ENCODE measurements at regions not wholly inside any gene's neighbourhood (a gene's known extent, or its start where the extent isn't known, plus 50 kb on each side); places are given as distances from the start of the nearest gene placed in this dataset.
A peak's percentile ranks its signal among the peaks of the same experiment; 100 is the strongest.

DNA sequence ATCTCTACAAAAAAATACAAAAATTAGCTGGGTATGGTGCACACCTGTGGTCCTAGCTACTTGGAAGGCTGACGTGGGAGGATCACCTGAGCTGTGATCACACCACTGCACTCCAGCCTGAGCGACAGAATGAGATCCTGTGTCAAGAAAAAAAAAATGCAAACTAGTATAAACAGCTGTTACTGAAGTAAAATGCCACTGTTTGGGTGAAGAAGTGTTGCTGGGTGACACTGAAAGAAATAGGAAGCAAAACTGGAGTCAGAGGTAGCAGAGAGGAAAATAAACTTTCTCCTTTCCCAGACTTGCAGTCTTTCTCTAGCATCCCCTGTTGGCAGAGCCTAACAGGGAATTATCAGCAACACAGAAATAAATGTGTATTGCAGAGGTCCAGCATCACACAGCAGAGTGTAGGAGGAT is 241.2 kb upstream of the PREP start:
- DNase-seq, result peak in 1 of 2 donors; percentile 12

DNA sequence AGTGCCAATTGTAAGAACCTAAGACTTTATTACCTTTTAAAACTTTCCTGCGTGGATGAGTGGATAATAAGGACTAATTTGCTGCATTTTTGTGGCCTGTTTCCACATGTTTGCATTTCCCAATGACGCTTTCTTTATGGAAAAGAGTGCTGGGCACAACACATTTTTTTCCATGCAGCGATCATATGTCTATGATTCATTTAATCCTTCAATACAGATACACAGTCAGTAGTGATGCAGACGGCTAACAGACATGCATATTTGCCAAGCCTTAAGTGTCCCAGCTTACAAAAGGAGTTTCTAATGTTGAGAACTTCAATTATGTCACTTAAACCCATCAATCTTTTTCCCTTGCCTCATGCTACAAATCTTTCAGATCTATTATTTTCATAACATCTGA is 239.8 kb upstream of the PREP start:
- DNase-seq, result no peak

DNA sequence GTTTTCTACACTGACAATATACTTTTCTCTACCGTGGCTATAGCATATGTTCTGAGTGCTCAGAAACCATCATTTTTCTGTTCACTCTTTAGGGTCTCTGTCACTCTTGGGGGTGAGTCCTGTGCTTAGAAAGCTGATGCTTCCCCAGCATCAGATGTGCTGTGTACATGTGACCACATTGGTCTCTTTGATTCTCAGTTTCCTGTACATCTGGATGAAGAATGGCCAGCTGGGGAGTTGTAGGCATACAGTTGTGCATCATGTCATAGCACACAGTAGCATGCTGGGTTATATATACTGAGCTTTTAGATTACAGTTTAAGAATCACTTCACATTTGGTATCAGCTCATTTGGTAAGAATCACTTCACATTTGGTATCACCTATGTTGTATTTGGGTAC is 238.6 kb upstream of the PREP start:
- DNase-seq, result no peak

DNA sequence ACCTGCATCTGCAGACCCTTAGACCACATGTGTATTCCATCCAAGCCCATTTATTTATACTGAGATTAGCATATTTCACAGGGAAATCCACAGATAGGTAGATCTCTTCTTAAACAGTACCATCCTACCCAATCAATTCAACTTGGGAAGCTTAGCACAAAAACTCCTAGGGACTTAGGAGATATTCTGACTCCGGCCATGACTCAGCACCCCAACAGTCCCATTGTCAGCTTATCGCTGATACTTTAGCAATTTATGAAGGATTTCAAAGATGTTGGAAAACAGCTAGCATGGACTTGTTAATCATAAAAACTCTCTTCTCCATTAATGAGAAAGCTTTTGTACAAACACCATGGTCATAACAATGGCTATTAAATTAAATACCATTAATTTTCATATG is 236.2 kb upstream of the PREP start:
- DNase-seq, result no peak

DNA sequence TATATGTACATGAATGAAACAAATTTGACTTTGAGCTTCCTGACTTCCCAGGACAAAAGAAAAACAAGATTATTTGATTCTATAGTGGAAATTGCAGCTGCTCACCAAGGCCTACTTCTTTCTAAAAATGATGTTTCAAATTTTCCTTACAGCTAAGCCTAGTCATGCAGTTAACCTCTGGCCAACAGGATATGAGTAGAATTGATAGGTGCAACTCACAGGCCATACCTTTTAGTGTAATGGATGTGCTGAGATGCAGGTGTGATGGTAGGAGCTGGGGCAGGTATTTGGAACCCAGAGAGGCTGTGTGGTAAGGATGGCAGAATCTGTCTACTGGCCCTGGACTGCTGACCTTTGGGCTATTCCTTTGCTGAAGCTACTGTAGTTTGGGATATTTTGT is 230.9 kb upstream of the PREP start:
- DNase-seq, result no peak

DNA sequence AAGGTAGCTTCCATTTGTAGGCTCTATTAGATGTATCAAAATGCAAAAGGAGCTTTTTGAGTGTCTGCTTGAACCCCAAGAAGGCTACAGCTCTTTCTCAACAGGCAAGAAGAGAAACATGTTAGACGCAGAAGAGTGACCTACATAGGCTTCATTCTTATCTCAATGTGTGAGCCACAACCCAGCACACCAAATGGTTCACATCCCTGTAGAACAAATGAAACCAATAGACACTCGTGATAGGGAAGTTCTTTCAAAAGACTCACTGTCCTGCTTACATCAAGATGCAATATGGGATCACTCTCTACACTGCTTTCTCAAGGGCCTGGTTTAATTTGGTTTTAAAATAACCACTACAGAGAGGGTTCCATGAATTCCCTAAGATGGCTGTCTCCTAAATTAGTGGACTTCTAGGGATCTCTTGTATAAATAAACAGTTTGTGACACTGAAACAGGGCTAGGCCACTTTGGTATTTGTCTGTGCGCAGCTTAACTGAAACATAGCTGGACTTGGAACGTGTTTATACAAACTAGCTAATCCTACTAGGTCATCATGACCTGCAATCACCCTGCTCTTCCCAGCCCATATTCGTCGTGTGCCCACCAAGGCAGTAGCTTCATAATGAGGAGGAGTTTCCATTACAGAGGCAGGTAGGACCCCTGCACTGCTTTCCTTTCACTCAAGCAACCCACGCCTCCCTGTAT is 225.4 kb upstream of the PREP start:
- no peak for DNase-seq

DNA sequence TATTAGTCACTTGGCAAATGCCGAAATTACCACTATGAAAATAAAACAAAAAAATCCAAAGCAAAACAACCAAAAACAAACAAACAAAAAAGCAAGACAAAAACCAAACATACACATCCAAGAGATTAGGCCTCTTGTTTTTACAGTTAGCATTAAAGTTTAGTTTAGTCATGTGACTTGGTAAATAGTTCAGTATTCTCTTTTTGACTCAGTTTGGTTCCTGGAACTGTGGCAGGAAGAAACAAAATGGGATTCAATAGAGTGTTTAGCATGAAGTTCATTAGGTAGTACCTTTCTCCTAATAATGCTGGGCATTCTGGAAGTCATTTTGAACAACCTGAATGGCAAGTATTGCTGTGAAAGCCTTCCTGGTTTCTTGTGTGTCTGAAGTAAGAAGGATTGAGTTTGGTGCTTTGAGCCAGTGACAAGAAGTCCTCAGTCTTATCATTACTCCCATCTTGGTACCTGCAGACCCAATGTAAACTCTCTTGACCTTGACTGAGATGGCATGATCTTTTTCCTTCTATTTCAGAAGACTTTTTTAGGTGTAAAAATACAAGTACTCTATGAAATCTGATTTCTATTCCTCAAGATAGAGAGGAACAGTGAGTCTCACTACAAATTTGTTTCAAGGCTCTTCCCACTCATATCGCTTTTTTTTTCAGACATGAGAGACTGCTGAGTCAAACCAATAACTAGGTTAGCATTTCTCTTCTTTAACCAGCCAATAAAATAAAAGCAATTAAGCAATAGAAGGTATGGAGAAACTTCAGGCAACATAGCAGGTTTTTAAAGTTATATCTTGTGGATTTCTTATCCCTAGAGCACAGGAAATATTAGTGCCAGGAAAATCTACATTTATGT is 223.6 kb upstream of the PREP start:
- DNase-seq, result no peak

DNA sequence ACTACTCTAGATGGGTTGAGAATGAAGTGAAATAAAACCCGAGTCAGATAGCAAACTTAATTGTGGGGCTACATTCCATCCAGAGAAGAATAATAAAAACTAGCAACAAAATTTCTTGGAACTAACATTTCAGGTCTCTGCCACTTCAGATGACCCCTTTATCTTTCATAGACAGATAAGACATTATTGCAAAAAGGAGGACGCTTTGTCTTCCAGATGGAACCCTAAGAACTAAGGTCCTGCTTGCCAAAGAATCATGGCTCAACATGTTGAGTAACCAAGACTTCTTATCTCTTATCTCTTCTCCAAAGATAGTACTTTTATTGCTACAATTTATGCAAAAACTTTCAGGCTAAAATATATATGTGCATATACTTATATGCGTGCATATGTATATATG is 221.1 kb upstream of the PREP start:
- no peak for DNase-seq

DNA sequence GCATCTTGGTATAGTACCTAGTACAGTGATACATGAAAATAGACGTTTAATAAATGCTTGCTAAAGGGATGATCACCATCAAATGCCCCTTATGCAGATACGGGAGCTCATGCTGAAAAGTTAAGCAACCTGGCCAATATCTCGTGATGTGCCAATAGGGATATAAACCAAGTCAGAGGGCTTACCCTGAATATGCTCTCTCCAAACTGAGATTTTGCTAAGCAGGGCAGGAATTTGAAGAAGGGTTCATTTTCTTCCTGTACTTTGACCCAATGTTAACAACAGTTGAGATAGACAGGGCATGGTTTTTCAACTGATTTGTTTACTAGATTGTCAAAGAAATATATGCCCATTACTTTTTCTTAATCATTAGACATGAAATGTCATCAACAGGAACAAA is 219.3 kb upstream of the PREP start:
- no peak for DNase-seq

DNA sequence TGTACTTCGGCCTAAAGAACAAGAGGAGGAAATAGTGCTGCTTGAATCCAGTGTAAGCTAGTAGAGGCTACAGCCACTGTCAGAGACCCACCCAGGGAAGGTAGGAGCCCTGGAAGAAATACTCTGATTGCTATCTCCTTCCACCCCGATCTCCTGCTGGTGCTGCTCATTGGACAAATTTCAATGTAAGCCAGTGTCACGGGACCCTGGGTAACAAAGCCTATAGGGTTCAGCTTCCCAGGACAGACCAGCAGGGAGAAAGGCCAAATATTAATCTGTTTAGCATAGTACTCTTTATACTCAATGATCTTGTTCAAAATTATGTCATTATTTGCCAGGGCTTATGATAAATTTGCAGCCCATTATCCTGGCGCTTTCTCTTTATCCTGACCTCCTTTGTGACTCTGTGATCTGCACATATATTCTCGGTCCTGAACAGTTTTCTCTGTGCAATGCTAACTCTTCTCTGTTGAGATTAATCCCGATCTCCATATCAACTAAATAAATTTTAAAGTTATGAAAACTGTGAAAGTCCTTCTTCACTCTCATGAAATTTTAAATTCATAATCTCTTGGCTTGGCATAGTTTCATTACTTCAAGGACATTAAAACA is 218.8 kb upstream of the PREP start:
- no peak for DNase-seq

DNA sequence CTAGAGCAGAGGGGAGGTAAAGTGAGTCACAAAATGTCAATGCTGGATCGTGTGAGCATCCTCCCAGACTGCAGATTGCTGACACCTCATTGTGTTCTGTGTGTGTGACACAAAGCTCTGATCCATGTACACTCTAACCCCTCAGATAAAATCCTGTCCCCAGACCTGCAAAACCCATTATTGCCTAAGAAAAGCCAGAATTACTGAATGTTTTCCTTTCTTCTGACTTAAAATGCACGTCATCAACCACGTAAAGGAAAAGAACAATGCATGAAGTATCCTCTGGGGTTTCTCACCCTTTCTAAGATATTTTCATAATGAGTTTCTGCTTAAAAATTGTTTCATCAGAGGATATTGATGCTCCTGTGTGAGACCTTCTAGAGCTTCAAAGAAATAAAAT is 218.0 kb upstream of the PREP start:
- DNase-seq, result no peak

DNA sequence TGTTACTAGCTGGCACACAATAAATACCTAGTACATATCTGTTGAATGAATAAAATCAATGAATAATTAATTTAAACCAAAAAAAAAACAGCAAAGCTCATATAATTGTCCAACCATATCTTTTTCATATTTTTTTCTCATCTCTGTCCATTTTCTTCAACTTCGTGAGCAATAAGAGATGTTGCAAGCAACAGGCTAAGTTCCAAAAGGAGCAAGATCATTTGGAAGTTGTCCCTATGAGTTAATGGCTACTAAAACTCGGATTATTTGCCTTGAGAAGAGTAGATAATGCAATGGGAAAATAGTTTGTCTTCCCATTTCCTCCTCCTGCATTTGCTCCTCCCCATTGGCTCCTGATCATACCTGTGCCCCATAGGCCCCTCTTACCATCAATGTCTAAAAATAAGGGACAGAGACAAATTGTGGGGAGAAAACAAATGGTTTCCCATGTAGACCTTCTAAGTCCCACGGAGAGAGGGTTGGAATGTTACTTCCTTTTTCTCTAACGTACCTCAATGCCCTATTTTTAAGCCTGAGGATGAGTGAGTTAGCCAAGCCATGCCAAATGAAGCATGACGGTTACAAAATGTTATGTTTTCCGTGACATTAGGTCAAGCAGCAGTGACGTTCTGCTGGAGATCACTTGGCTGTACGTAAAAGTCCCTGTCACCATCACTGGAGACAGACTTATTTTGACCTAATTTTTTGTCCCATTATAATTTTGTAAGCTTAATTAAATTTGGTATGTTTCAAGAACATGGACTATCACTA is 217.3 kb upstream of the PREP start:
- DNase-seq, result no peak

DNA sequence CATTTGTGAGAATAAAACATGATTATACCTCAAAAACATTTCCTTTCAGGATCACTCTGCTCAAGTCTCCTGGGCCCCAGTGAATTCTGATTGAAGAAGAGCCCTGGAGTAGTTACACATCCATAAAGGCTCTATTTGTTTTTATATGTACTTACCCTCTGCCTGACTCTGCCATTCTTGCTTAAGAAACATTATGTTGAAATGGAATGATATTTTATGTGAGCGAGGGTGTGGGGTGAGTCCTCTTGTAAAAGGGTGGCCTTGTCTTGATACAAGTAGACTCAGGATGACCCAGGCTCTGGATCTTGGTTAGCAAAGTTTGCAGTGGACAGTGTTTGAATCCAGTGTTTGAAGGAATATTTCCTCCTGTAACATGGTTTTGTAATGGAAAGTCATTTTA is 215.4 kb upstream of the PREP start:
- DNase-seq, result no peak

DNA sequence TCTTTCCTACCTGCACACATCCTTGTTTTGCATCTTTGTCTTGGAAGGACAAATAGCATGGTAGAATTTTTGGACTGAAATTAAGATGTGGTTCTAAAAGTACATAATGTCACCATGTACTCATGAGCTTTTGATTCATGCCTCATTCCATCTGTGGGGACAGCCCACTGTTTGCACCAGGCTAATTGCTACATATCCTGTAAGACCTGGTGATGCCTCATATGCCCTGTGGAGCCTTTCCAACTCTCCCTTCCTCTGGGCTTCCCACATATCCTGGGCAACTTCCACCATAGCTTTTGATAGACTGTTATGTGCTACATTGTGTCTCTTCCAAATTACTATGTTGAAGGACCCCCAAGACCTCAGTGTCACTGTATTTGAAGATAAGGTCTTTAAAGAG is 213.6 kb upstream of the PREP start:
- no peak for DNase-seq

DNA sequence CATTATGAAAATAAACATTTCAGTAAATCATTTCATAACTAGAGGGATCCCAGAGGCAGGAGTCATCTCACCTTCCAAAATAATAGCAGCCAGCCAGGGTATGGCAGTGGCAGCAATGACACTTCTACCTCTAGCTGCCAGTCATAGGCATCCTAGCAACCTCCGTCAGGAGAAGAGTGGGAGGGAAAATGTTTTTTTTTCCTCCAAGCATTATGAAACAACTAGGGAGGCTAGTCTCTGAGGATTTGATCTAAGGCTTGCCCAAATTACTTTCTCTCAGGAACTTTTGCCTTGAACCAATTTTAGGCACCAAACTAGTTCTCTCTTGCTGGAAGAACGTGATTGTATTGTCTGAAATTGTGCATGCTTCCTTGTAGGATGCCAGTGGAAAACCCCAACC is 208.7 kb upstream of the PREP start:
- DNase-seq, result no peak

DNA sequence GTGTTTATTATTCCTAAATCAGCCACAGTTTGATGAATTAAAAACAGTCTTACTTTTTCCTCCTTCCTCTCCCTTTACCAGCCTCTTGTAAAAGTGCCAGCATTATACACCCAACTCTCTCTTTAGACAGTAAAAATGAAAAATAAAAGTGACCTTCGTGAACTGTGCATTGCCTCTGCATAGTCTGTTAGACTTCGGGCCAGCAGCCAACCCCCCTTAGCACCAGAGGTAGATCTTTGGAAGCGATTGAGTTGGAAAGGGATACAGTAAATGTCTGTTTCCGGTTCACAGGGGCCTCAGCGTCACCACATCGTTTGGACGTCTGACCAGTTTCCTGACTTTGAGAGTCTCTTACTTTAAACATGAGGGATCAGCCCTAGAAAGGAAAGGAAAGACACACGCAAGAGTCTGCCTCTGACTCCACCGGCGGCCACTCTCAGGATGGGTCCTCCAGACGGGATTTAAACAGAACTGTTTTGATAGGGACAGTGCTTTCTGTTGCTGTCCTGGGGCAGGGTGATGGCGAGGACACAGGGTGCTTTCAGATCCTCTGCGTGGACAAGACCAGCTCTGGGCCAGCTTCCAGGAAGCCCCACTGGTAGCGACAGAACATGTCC is 206.6 kb upstream of the PREP start:
- DNase-seq, result no peak

DNA sequence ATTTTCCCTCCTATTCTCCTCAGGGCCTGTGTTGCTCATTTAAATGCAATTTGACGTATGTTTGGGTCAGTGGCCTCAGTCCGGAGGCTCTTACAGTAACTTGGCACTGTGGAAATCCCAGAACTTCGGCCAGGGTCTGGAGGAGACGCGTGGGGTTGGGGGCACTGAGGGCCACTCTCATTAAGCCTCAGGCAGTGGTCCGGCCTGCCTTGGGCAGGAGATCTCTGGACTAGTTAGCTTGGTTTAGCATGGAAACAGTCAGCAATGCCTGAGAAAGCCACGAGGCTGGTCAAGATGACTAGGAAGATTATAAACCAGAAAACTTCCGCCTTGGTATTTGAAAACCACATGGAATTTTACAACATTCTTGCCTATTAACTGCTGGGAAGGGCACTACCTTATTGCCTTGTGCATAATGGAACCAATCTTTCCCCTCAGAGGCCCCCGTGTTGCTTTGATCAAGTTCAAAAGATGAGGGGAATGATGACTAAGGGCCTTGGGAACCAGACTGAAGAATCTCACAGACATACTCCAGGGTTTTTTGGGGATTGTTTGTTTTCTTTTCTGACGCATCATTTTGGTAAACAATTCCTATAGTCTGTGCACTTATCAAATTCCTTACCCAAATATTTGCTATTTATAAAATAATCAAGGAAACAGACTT is 206.0 kb upstream of the PREP start:
- DNase-seq, result no peak

DNA sequence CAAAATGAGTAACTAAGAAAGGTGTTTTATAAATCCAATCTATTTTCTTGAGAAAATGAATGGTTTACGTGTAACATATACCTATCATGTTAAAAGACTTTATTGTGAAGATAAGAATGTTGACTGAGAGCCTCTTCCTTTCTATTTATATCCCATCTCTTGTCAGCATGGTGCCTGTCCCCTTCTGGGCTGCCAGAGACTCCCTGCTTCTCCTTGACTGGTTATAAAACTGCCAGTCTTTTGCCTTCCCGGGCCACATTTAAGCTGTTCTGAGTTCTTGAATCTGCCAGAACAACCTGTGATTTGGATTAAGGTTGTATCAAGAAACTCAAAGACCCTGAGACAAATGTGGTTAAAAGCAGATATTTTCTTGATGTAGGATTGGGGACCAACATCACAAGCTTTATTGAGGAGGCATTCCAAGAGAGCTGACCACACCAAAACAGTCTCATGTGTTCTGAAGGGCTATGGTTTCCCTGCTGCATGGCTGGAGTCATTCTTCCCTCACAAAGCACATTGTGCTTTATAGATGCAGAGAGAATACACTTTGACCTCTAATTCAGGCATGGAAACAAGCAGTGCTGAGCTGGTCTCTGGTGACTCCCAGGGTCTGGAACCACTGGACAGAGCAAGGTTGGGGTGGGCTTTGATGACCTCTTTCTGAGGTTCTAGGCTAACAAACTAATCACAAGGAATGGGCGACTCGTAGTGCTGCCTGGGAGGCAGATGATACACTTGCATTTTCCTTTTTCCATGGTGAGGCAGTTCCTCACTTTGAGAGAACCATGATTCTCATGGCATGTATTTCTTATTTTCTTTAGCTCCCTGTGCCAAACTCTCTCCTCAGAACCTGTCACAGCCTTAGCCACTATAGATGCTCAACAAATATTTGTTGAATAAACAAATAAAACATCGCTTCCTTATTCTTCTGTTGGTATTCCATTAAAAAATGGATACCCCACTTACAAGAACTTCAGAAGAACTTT is 205.0 kb upstream of the PREP start:
- DNase-seq, result no peak

DNA sequence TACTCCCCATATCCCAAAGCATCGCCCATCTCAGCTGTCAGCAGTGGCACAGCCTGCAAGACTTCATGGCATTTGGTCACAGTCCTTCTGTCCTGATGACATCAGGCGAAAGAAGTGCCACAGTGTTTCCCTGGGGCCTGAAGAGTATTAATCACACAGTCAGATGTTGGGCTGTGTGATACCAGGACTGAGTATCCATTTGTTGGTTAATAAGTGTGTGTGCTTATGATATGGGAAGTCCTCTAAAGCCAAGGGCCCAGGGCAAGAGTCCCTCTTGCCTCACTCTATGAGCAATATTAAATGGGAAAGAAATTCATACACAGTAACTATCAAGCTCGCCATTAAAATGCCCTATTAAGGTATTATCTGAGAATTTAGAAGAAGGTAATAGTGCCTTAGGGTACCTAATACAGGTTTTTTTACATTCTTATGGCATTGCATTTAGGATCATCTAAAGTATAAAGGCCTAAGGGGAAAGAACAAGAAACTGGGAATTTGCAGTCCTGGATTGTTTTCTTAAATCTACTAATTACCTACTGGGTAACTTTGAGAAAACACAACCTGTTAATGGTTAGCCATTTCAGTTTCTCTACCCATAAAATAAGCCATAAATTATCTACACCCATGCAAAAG is 204.1 kb upstream of the PREP start:
- no peak for DNase-seq

DNA sequence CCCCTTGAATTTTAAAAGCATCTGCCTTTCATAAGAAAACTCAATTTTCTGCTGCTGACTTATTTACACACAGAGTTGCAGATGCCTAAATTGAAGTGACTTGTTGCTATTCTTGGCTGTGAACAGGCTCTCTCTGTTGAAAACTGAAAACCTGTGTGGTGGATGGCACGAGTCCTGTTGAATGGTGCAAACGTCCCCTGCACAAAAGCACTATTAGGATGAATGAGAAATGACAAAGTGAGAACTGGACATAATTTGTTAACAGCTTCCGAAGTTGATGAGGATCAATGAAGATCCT is 201.7 kb upstream of the PREP start:
- DNase-seq, result no peak
